GM21786 (cell line): ENCODE measurements at regions not wholly inside any gene's neighbourhood (a gene's known extent, or its start where the extent isn't known, plus 50 kb on each side); places are given as distances from the start of the nearest gene placed in this dataset.

ENCODE experiments used
- ATAC-seq: cut with Tn5 transposase; IDR thresholded peaks from one replicate; pipeline ENCODE4 v1.9.1; 2021; ENCODE audit not compliant: unreplicated experiment

DNA sequence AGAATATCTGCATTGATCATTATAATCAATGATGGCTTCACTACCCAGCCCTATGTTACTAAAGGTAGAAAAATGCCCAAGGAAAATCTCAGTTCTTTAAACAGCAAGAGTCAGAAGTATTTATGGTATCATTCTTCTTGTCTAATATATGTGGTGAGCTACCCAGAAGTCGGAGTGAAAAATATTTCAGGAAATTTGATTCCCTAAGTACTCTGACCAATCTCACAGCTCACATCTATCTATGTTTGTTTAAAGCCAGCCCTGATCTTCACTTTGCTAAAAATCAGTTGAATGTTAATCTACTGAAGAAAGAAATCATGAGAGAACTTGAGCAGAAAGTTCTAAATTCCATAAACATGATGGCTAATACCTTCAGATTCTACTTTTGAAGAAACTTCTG lies 522.9 kb upstream of the SLIT2 start:
- no peak for ATAC-seq

- ATAC-seq, result no peak
Measured at GRCh38 chr4:19727141-19727540, 524.6 kb upstream of the SLIT2 start.

DNA sequence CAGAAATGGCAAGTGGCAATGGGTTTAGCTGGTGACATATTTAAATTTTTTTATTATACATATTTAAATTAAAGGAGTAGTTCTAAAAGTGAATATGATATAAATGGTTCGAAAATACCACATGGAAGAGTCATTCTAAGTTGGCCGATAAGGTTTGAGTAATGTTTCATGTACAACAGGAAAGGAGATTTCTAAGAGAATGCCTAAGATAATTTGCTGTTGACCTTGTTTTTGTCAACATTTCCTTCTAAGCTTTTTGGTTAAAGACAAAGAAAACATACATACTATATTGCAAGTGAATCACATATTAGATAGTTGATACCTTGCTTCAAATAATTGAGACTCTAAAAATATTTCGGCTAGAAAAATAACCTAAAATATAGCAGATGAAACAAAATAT lies 526.6 kb upstream of the SLIT2 start:
- no peak for ATAC-seq

- ATAC-seq, result no peak
Measured at GRCh38 chr4:19722404-19722803, 529.3 kb upstream of the SLIT2 start.

DNA sequence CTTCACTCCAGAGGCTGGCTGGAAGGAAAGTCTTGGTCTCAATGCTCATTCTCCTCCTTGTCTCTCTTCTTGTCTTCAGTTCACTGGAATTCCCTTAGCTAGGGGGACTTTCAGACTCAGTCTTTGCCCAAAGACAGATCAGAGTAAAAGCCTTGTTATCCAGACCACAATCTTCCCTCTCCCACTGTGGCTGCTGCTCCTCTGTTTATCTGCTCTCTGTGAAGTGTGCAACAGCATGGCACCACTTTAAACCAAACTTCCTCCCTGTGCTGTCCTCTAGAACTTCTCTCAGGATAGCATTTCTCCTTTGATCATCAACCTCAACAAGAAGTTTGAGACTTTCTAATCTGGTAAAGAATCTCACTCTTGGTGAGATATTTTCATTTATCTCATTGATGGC lies 530.1 kb upstream of the SLIT2 start:
- no peak for ATAC-seq

DNA sequence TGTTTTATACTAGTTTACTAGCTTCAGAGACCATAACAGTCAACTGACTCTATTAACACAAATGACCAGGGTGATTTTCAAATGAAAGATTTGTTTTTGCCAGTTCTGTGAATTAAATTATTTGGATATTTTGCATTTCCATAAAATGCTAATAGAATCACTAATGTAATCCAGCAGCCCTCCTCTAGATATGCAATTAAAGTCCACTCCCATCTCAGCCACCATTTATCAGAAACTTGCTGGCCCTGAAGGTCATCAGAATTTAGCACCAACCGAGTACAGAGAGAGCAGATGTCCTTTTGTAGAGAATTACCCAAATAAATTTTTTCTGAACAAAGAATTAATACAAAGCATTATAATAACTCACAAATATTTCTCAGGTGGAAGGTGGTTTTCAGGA lies 531.1 kb upstream of the SLIT2 start:
- no peak for ATAC-seq

- no peak for ATAC-seq
Measured at GRCh38 chr4:19720190-19720589, 531.5 kb upstream of the SLIT2 start.

DNA sequence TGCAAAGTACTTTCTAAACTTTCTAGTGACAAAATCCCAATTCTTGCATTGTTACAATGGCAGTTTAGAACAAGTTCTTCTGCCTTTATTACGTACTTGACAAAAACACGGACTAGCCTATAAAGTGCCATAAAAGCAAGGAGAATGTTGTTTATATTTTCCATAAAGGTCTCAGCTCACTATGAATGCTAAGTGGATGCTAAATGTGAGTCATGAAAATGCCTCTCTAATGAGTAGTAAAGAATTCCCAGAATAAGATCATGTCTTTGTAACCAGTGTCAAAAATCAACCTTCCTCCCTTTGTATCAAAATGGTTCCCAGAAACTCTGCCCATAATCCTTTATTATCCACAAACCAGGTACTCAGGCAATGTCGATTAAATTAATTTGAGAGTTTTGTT lies 539.8 kb upstream of the SLIT2 start:
- no peak for ATAC-seq

DNA sequence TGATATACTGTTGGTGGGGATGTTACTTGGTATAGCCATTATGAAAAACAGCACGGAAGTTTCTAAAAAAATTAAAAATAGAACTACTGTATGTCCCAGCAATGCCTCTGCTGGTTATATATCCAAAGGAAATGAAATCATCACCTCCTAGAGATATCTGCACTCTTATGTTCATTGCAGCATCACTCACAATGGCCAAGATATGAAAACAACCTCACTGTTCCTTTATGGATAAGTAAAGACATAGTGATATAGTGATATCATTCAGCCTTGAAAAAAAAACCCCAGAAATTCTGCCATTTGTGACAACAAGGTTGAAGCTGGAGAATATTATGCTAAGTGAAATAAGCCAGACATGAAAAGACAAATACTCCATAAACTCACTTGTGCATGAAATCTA lies 543.8 kb upstream of the SLIT2 start:
- ATAC-seq, result no peak

- no peak for ATAC-seq
Measured at GRCh38 chr4:19703391-19703790, 548.3 kb upstream of the SLIT2 start.

DNA sequence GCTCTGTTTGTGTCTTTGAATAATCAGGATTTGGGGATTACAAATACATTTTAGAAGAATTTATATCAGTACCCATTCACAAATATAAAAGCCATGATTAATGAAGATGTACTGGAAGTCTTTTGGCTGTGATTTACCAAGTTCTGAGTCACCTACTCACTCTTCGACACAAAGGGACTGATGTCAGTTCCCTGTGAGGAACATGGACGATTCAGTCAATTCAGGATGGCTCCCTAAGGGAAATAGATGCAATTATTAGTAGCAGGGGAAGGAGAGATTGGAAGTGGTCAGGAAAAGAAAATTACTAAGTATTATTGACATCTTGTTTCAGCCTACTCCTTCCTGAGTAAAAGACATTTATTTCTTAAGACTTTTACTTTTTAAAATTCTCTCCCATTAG lies 550.7 kb upstream of the SLIT2 start:
- no peak for ATAC-seq

DNA sequence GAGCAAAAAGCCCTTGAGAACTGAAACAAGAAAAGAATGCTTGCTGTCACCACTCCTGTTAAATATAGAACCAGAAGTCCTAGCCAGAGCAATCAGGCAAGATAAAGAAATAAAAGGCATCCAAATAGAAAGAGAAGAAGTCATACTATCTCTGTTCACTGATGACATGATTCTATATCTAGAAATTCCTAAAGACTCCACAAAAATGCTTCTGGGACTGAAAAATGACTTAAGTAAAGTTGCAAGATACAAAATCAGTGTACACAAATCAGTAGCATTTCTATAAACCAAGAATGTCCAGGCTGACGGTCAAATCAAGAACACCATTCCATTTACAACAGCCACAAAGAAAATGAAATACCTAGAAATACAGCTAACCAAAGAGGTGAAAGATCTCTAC lies 552.7 kb upstream of the SLIT2 start:
- no peak for ATAC-seq

DNA sequence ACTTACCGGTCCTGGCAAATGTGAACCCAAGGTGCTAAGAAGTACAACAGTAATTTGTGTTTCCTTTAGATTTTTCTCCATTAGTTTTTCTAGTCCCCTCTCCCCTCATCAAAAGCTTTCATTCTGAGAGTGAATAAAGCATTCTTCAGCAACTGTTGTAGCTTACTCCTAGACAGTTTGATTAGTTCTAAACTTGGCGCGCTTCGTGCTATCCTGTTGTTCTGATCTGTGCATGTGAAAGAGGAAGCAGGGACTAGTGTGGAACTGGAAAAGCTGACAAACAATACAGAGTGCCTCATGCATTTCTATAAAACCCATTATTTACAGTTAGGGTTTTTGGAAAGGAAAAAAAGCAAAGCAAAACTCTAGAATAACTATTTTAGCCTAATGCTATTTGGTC lies 556.9 kb upstream of the SLIT2 start:
- no peak for ATAC-seq

- ATAC-seq, result no peak
Measured at GRCh38 chr4:19693936-19694570, 557.7 kb upstream of the SLIT2 start.

DNA sequence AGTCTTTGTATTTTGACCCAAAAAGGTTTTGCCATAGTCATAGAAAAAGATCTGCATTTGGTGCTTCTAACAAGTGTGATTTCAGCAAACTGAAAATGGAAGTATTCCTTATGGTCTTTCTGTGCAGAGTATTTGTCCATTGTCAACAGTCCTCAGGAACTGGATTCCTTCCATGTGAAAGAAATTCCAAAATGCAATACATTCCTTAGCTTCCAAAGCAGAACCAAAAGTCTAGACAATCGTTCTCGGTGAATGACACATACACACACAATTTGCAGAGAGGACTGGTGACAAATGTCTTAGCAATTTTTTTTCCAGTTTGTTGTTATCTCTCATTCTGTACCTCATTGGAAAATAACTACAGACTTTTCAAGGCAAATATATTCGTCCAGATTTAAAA lies 562.2 kb upstream of the SLIT2 start:
- no peak for ATAC-seq

DNA sequence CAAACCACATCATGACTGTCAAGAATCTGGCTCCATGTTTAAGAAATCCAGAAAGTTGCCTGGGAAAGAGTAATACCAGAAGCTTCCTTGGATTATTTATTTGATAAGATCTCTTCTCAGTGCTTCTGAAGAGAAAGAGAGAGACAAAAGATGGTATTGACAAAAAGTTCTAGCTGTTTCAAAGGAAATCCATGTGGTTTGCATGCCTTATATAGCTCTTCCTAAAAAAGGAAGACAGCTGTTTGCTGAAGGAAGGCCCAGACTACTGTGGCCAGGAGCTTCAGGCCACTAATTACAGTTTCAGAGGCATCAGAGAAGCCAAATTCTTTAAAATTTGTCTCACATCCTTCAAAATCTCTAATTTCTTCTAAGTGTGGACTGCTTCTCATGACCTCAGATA lies 565.2 kb upstream of the SLIT2 start:
- no peak for ATAC-seq

- ATAC-seq, result no peak
Measured at GRCh38 chr4:19684084-19684483, 567.6 kb upstream of the SLIT2 start.

DNA sequence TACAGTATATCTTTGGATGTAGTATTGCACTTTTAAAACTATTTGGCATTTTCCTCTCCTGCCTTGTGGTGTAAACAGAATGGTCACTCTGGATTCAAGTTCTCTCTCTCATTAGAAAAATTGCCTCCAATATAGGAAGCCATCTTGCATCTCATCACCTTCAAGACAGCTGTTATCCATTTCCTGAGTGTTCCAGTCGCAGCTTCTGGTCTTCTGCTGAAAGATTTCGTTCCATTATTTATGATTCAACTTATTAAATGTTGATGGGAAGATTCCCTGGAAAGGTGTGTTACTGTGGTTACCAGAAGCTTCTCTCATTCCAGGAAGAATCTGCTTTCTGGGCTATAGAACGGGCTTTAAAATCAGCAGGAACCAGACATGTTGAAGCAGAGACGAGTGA lies 568.3 kb upstream of the SLIT2 start:
- no peak for ATAC-seq

DNA sequence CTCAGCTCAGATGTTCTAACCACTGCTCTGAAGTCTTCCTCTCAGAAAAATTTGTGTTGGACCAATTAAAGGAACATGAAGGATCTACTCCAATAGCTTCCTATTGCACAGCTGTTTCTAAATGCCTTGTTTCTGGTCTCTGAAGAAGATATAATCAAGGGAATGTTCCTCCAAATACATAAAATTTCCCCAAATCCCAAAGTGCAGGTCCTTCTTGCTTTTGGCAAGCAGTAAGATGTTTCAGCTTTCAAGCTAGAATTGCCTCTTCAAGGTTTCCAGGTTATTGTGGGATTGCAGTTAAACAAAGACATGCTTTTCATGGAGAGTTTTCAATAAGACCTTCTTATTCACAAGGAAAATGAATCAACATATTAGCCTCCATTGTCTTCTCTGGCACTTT lies 574.5 kb upstream of the SLIT2 start:
- ATAC-seq, result no peak

DNA sequence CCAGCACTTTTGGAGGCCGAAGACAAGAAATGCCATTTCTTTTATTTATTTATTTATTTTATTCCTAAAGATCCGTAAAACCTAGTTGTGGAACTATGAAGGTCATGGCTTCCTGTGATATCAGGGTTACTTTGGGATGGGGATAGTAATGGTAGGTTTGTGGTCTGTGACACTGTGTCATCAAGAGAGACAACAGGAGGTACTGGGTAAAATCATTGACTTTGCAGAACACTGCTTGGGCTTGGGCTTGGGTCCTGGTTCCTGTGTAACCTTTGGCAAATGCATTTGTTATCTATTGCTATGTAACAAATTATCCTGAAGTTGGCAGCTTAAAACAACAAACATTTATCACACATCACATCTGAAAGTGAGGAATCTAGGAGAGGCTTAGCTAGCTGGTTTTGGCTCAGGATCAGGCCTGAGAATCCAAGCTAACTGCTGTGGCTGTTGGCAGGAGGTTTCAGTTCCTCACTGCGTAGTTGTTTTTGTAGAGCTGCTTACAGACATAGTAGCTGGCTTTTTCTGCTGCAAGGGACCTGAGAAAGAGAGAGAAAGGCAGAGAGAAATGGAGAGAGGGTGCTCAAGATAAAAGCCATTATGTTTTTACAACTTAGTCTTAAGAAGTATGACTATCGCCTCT lies 576.4 kb upstream of the SLIT2 start:
- no peak for ATAC-seq

- no peak for ATAC-seq
Measured at GRCh38 chr4:19659101-19659500, 592.6 kb upstream of the SLIT2 start.

DNA sequence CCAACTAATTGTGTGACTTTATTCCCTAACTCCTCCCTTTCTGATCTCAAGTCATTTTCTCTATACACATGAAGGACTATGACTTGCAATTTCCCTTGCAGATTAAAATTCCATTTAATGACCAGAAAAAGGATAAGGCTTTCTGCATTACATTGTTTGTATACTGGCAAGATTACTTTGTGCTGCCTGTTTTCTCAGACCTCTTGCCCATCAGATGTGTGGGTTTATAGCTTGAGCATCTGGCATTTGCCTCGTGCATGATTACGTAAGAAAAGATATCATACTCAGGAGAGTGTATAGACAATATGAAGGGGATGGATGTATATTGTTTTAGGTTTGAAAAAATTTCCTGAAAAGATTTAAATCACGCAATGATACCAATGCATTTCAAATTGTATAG lies 593.8 kb upstream of the SLIT2 start:
- no peak for ATAC-seq

- no peak for ATAC-seq
Measured at GRCh38 chr4:19655666-19656065, 596.0 kb upstream of the SLIT2 start.
